ENCODE measurements at regions not wholly inside any gene's neighbourhood (a gene's known extent, or its start where the extent isn't known, plus 50 kb on each side); places are given as distances from the start of the nearest gene placed in this dataset.

GRCh38 chr21:17455028-17455353 lies 57.9 kb upstream of the CXADR start:
- no peak for DNase-seq (ENCODE audit: low spot score)
- in situ Hi-C loops (cut with MboI; ENCODE audit: low pct_unique_long_range_greater_than_20kb, low sequenced_read_pairs, unreplicated experiment) = no loop called here
- TF ChIP-seq, protein P1, sequence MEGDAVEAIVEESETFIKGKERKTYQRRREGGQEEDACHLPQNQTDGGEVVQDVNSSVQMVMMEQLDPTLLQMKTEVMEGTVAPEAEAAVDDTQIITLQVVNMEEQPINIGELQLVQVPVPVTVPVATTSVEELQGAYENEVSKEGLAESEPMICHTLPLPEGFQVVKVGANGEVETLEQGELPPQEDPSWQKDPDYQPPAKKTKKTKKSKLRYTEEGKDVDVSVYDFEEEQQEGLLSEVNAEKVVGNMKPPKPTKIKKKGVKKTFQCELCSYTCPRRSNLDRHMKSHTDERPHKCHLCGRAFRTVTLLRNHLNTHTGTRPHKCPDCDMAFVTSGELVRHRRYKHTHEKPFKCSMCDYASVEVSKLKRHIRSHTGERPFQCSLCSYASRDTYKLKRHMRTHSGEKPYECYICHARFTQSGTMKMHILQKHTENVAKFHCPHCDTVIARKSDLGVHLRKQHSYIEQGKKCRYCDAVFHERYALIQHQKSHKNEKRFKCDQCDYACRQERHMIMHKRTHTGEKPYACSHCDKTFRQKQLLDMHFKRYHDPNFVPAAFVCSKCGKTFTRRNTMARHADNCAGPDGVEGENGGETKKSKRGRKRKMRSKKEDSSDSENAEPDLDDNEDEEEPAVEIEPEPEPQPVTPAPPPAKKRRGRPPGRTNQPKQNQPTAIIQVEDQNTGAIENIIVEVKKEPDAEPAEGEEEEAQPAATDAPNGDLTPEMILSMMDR (IDR thresholded peaks at IDR 0.05; ENCODE audit: extremely low read depth, insufficient read depth, missing control alignments) = no peak

DNA sequence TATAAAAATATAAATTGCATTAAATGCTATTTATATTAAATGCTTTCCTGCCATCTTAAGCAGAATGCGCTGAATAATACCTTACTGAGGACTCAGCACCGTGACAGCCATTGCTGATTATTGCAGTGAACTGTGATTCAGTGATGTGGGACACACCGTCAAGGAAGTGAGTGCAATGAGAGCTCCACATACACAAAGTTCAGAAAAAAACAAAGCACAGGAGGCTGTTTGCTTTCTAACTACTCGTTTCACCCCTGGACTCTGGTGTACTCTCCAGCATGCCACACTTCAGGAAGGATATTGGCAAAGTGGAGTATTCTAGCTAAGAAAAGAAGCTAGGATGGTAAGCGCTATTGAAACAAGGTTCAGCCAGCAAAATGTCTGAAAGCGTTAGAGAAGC lies 57.4 kb upstream of the CXADR start:
- no peak for DNase-seq (ENCODE audit: low spot score)
- in situ Hi-C loops (cut with MboI; ENCODE audit: low pct_unique_long_range_greater_than_20kb, low sequenced_read_pairs, unreplicated experiment) = no loop called here
- TF ChIP-seq, protein P1 (IDR thresholded peaks at IDR 0.05; ENCODE audit: extremely low read depth, insufficient read depth, missing control alignments) = no peak

GRCh38 chr21:17458279-17458678 lies 54.6 kb upstream of the CXADR start:
- TF ChIP-seq, protein P1 (IDR thresholded peaks at IDR 0.05; ENCODE audit: extremely low read depth, insufficient read depth, missing control alignments) = no peak
- in situ Hi-C loops (cut with MboI; ENCODE audit: low pct_unique_long_range_greater_than_20kb, low sequenced_read_pairs, unreplicated experiment) = no loop called here
- DNase-seq (ENCODE audit: low spot score) = no peak

GRCh38 chr21:17460094-17460493 lies 52.7 kb upstream of the CXADR start:
- DNase-seq (ENCODE audit: low spot score) = no peak
- TF ChIP-seq, protein P1 (IDR thresholded peaks at IDR 0.05; ENCODE audit: extremely low read depth, insufficient read depth, missing control alignments) = no peak
- in situ Hi-C loops (cut with MboI; ENCODE audit: low pct_unique_long_range_greater_than_20kb, low sequenced_read_pairs, unreplicated experiment) = no loop called here

- in situ Hi-C loops (cut with MboI; ENCODE audit: low pct_unique_long_range_greater_than_20kb, low sequenced_read_pairs, unreplicated experiment) = no loop called here
- no peak for DNase-seq (ENCODE audit: low spot score)
- TF ChIP-seq, protein P1 (IDR thresholded peaks at IDR 0.05; ENCODE audit: extremely low read depth, insufficient read depth, missing control alignments) = no peak
Measured at GRCh38 chr21:17461014-17461413, 51.8 kb upstream of the CXADR start.

- TF ChIP-seq, protein P1 (IDR thresholded peaks at IDR 0.05; ENCODE audit: extremely low read depth, insufficient read depth, missing control alignments) = no peak
- no peak for DNase-seq (ENCODE audit: low spot score)
- in situ Hi-C loops (cut with MboI; ENCODE audit: low pct_unique_long_range_greater_than_20kb, low sequenced_read_pairs, unreplicated experiment) = no loop called here
Measured at GRCh38 chr21:17461582-17461981, 51.3 kb upstream of the CXADR start.
